Hepatocyte (in vitro differentiated cells): ENCODE measurements at regions not wholly inside any gene's neighbourhood (a gene's known extent, or its start where the extent isn't known, plus 50 kb on each side); places are given as distances from the start of the nearest gene placed in this dataset.

Experiments used
- CTCF ChIP-seq: fragments of 200-600 bp; sonication (generic); IDR thresholded peaks from 2 replicates; pipeline ENCODE4 v1.5.1; 2016; ENCODE audit warnings: antibody characterized with exemption, mild to moderate bottlenecking; ENCODE audit not compliant: poor library complexity
- EZH2 ChIP-seq: fragments of 200-600 bp; sonication (generic); IDR thresholded peaks from 2 replicates; pipeline ENCODE4 v1.6.1; 2016; ENCODE audit warnings: antibody characterized with exemption, mild to moderate bottlenecking, borderline replicate concordance
- EZH2phosphoT487 ChIP-seq: fragments of 200-600 bp; sonication (generic); IDR thresholded peaks from one replicate; pipeline ENCODE4 v1.6.1; 2018; ENCODE audit warnings: antibody characterized with exemption, mild to moderate bottlenecking, low read depth, moderate library complexity; ENCODE audit not compliant: unreplicated experiment, severe bottlenecking

GRCh38 chr12:83186419-83186818 lies 499.7 kb downstream of the TMTC2 start:
- TF ChIP-seq CTCF: no peak
- TF ChIP-seq EZH2: no peak
- TF ChIP-seq EZH2phosphoT487: no peak
